CD4-positive, alpha-beta T cell (primary cell): ENCODE measurements at regions not wholly inside any gene's neighbourhood (a gene's known extent, or its start where the extent isn't known, plus 50 kb on each side); places are given as distances from the start of the nearest gene placed in this dataset.

ENCODE experiments used
- ATAC-seq: fragments of 200-7000 bp; cut with Tn5 transposase; one replicate; pipeline ENCODE4 v1.10.0; 2022; ENCODE audit warnings: mild to moderate bottlenecking; ENCODE audit not compliant: poor library complexity
- CTCF ChIA-PET: fragments of 350-600 bp; sonication (Branson Sonifier 250); formaldehyde crosslinking; loops from one replicate; lab custom pipeline; 2021; ENCODE audit warnings: antibody characterized with exemption, inconsistent platforms; lab: Charles Lee
- POLR2A ChIA-PET: fragments of 350-600 bp; sonication (Branson Sonifier 250); formaldehyde crosslinking; loops from one replicate; lab custom pipeline; 2021; ENCODE audit warnings: antibody characterized with exemption, inconsistent platforms; lab: Charles Lee
- DNase-seq, 14 experiments: peaks; one replicate each; pipeline ENCODE4 v3.0.0-alpha.2; 2013 to 2020; ENCODE audit warnings: mixed read lengths in 2 of 14
- H3K27ac ChIP-seq, 2 donors: one replicate each; pipeline versions ENCODE4 v1.5.1 to v1.7.0; 2013; ENCODE audit warnings: low read length in 2 of 2, low read depth in 1 of 2, mild to moderate bottlenecking in 1 of 2
- H3K27me3 ChIP-seq, 2 experiments: 1 replicate in 1 of 2; 2 replicates in 1 of 2; pipeline versions ENCODE4 v1.6.1 to v1.7.0; 2013; ENCODE audit warnings: low read length in 2 of 2, control low read depth in 1 of 2, mild to moderate bottlenecking in 1 of 2, moderate library complexity in 1 of 2; ENCODE audit not compliant: insufficient read depth in 2 of 2, control insufficient read depth in 1 of 2
- H3K36me3 ChIP-seq: one replicate; pipeline ENCODE4 v1.6.1; 2013; ENCODE audit warnings: low read length, control low read depth; ENCODE audit not compliant: insufficient read depth
- H3K4me1 ChIP-seq: one replicate; pipeline ENCODE4 v1.6.1; 2013; ENCODE audit warnings: low read length, control low read depth; ENCODE audit not compliant: insufficient read depth
- H3K4me3 ChIP-seq: one replicate; pipeline ENCODE4 v1.5.1; 2013; ENCODE audit warnings: mild to moderate bottlenecking, low read length, moderate library complexity
- H3K9me3 ChIP-seq, 2 experiments: 1 replicate in 1 of 2; 2 replicates in 1 of 2; pipeline versions ENCODE4 v1.6.1 to v1.7.0; 2013; ENCODE audit warnings: low read length in 2 of 2, mild to moderate bottlenecking in 2 of 2, control low read depth in 1 of 2, moderate library complexity in 1 of 2; ENCODE audit not compliant: control insufficient read depth in 1 of 2, insufficient read depth in 1 of 2
- H3K27ac Mint-ChIP-seq: one replicate; pipeline ENCODE4 v1.8.0; 2020; ENCODE audit warnings: mixed read lengths
- H3K27me3 Mint-ChIP-seq: one replicate; pipeline ENCODE4 v1.8.0; 2021; ENCODE audit warnings: mixed read lengths
- H3K36me3 Mint-ChIP-seq: one replicate; pipeline ENCODE4 v1.8.0; 2021; ENCODE audit warnings: low read depth, mixed read lengths
- H3K4me1 Mint-ChIP-seq: one replicate; pipeline ENCODE4 v1.8.0; 2021; ENCODE audit warnings: low read depth, mixed read lengths
- H3K4me3 Mint-ChIP-seq: one replicate; pipeline ENCODE4 v1.8.0; 2020; ENCODE audit warnings: mild to moderate bottlenecking, mixed read lengths
- H3K9me3 Mint-ChIP-seq: one replicate; pipeline ENCODE4 v1.8.0; 2020; ENCODE audit warnings: mixed read lengths
- intact Hi-C, 2 experiments: fragments of 100-400 bp; cut with DNase I in 1 of 2; cut with micrococcal nuclease in 1 of 2; formaldehyde crosslinking; loops; one replicate each; pipeline versions ENCODE4 v1.15.1 to v1.9.0; 2023 to 2025; cut with DNase I, micrococcal nuclease
- TF ChIP-seq, protein P1 (sequence below): fragments of 200-600 bp; IDR thresholded peaks from one replicate; pipeline ENCODE4 v1.8.0; 2022; ENCODE audit warnings: antibody characterized with exemption, mild to moderate bottlenecking

DNA sequence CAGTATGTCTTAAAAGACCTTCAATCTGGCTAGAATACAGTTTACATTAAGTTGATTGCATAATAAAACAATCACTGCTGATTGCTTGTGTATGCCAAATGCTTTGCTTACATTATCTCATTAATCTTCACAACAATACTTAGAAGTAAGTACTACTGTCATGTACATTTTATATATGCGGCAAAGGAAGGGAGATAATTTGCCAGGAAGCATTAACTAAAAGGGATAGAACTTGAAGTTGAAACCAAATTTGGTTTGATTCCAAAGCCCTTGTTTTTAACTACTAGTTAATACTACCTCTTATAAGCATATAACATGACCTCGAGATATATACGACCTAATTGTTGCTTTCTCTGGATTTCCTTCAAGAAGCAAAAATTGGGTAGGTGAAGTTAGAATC, 155.8 kb downstream of the NTMT2 start:
- no peak overlapping the region for H3K27ac Mint-ChIP-seq
- H3K9me3 Mint-ChIP-seq, result peaks cover 1% of the 10 kb centered on the region
- CTCF ChIA-PET, result no interaction called here
- POLR2A ChIA-PET, result no interaction called here
- Histone ChIP-seq H3K4me1 (no peaks in the 10 kb centered on the region), H3K27me3 (no peaks in the 10 kb centered on the region), H3K9me3 (peaks cover 0 to 3% of the 10 kb centered on the region in 2 experiments), H3K36me3 (no peaks in the 10 kb centered on the region), H3K4me3 (no peak overlapping the region), H3K27ac (no peak overlapping the region)
- no peak overlapping the region for H3K4me3 Mint-ChIP-seq
- DNase-seq (no peak), ATAC-seq (no peak)
- H3K4me1 Mint-ChIP-seq, result no peaks in the 10 kb centered on the region
- H3K27me3 Mint-ChIP-seq, result peaks cover 2% of the 10 kb centered on the region
- H3K36me3 Mint-ChIP-seq, result no peaks in the 10 kb centered on the region
- intact Hi-C loops, result no loop called here
- TF ChIP-seq, protein P1, sequence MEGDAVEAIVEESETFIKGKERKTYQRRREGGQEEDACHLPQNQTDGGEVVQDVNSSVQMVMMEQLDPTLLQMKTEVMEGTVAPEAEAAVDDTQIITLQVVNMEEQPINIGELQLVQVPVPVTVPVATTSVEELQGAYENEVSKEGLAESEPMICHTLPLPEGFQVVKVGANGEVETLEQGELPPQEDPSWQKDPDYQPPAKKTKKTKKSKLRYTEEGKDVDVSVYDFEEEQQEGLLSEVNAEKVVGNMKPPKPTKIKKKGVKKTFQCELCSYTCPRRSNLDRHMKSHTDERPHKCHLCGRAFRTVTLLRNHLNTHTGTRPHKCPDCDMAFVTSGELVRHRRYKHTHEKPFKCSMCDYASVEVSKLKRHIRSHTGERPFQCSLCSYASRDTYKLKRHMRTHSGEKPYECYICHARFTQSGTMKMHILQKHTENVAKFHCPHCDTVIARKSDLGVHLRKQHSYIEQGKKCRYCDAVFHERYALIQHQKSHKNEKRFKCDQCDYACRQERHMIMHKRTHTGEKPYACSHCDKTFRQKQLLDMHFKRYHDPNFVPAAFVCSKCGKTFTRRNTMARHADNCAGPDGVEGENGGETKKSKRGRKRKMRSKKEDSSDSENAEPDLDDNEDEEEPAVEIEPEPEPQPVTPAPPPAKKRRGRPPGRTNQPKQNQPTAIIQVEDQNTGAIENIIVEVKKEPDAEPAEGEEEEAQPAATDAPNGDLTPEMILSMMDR, result no peak

DNA sequence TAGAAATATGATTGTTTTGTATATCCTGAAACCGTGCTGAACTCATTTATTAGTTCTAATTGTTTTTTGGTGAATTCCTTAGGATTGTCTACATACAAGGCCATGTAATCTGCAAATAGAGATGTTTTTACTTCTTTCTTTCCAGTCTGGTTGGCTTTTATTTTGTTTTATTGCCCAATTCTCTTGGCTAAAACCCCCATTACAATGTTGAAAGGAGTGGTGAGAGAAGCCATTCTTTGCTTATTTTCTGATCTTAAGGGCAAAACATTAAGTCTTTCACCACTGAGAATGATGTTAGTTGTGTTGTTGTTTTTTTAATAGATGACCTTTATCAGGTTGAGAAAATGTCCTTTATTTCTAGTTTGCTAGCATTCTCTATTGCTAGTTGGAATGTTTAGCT, 157.3 kb downstream of the NTMT2 start:
- no peak overlapping the region for H3K27ac ChIP-seq
- TF ChIP-seq, protein P1, result no peak
- H3K4me1 Mint-ChIP-seq, result no peaks in the 10 kb centered on the region
- ChIA-PET POLR2A (no interaction called here), CTCF (no interaction called here)
- H3K4me1 ChIP-seq, result no peaks in the 10 kb centered on the region
- H3K27me3 Mint-ChIP-seq, result no peaks in the 10 kb centered on the region
- no peak overlapping the region for H3K4me3 ChIP-seq
- no peaks in the 10 kb centered on the region for H3K9me3 Mint-ChIP-seq
- H3K36me3 ChIP-seq, result no peaks in the 10 kb centered on the region
- H3K4me3 Mint-ChIP-seq, result no peak overlapping the region
- H3K9me3 ChIP-seq, result peaks cover 0 to 3% of the 10 kb centered on the region in 2 experiments
- ATAC-seq (no peak), DNase-seq (no peak)
- no peaks in the 10 kb centered on the region for H3K36me3 Mint-ChIP-seq
- intact Hi-C loops, result no loop called here
- no peaks in the 10 kb centered on the region for H3K27me3 ChIP-seq
- no peak overlapping the region for H3K27ac Mint-ChIP-seq

DNA sequence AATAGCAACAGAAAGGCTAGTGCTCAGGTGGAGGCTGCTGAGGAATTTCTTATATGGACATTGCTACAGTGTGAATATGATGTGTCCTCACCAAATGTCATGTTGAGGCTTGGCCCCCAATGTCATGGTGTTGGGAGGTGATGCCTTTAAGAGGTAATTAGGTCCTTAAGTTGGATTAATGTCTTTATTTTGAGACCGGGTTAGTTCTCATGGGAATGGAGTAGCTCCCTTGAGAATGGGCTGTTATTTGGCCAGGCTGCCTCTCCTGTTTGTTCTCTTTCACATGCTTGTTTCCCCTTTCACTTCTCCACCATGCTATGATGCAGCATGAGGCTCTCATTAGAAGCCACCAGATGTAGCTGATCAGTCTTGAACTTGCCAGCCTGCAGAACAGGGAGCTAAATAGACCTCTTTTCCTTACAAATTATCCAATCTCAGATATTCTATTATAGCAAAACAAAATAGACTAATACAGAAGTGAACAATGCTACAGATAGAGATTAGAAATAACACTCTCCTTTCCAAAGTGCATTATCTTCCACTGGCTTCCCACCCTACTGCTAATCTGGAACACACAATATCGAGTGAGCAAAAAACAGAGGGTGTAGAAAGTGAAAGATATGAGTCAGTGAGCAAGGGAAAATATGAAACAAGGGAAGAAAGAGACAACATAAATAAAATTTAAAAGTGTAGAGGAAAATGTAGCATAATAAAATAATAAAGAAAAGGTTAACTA, 160.2 kb downstream of the NTMT2 start:
- Mint-ChIP-seq H3K9me3 (no peaks in the 10 kb centered on the region), H3K27me3 (no peaks in the 10 kb centered on the region), H3K27ac (no peak overlapping the region), H3K4me1 (no peaks in the 10 kb centered on the region), H3K4me3 (no peak overlapping the region), H3K36me3 (no peaks in the 10 kb centered on the region)
- POLR2A ChIA-PET, result no interaction called here
- intact Hi-C loops, result no loop called here
- ATAC-seq, result no peak
- Histone ChIP-seq H3K27me3 (no peaks in the 10 kb centered on the region), H3K36me3 (no peaks in the 10 kb centered on the region), H3K27ac (no peak overlapping the region), H3K9me3 (peaks cover 0 to 3% of the 10 kb centered on the region in 2 experiments), H3K4me3 (no peak overlapping the region), H3K4me1 (no peaks in the 10 kb centered on the region)
- DNase-seq, result no peak
- CTCF ChIA-PET, result no interaction called here
- TF ChIP-seq, protein P1, result no peak
